PC-9 (cell line): ENCODE measurements at regions not wholly inside any gene's neighbourhood (a gene's known extent, or its start where the extent isn't known, plus 50 kb on each side); places are given as distances from the start of the nearest gene placed in this dataset.
A peak's percentile ranks its signal among the peaks of the same experiment; 100 is the strongest.

Experiments used
- BruUV-seq: library from RNA; stranded (reverse); fragments of 400-500 nt; replicated peaks from 2 replicates; lab custom pipeline; 2021; lab: Mats Ljungman, UMichigan
- CTCF ChIA-PET: fragments of 300-600 bp; sonication (Branson Sonifier 250); formaldehyde crosslinking; loops from one replicate; lab custom pipeline; 2022; ENCODE audit warnings: antibody characterized with exemption; lab: Charles Lee
- POLR2A ChIA-PET: fragments of 300-600 bp; sonication (Branson Sonifier 250); formaldehyde crosslinking; loops from one replicate; lab custom pipeline; 2022; ENCODE audit warnings: antibody characterized with exemption; ENCODE audit not compliant: unreplicated experiment; lab: Charles Lee
- DNase-seq, 2 experiments: peaks; one replicate each; pipeline versions ENCODE4 v3.0.0 to v3.0.0-alpha.2; 2015 to 2022; ENCODE audit warnings: mixed read lengths in 1 of 2
- H2AFZ ChIP-seq: fragments of 200-600 bp; sonication (generic); 2 replicates; pipeline ENCODE4 v1.8.1; 2017; ENCODE audit warnings: antibody characterized with exemption
- H3F3A ChIP-seq: fragments of 200-600 bp; sonication (generic); 2 replicates; pipeline ENCODE4 v1.8.1; 2017; ENCODE audit warnings: antibody characterized with exemption, mild to moderate bottlenecking, low read depth; ENCODE audit not compliant: insufficient read depth
- H3K27ac ChIP-seq: fragments of 200-600 bp; sonication (generic); 2 replicates; pipeline ENCODE4 v1.6.1; 2016; ENCODE audit warnings: mixed run types
- H3K27me3 ChIP-seq: fragments of 200-600 bp; sonication (generic); 2 replicates; pipeline ENCODE4 v1.6.1; 2016; ENCODE audit warnings: low read depth, mixed run types; ENCODE audit not compliant: insufficient read depth
- H3K36me3 ChIP-seq: fragments of 200-600 bp; sonication (generic); 2 replicates; pipeline ENCODE4 v1.6.1; 2016; ENCODE audit warnings: low read depth, mixed run types
- H3K4me1 ChIP-seq: fragments of 200-600 bp; sonication (generic); replicated peaks from 2 replicates; pipeline ENCODE4 v1.6.1; 2016; ENCODE audit warnings: mixed run types; ENCODE audit not compliant: insufficient read depth
- H3K4me2 ChIP-seq: fragments of 200-600 bp; sonication (generic); 2 replicates; pipeline ENCODE4 v1.6.1; 2017; ENCODE audit warnings: mixed run types
- H3K4me3 ChIP-seq: fragments of 200-600 bp; sonication (generic); 2 replicates; pipeline ENCODE4 v1.6.1; 2016; ENCODE audit warnings: mixed run types
- H3K79me2 ChIP-seq: fragments of 200-600 bp; sonication (generic); 2 replicates; pipeline ENCODE4 v1.6.1; 2017; ENCODE audit warnings: low read depth, mixed run types
- H3K9me2 ChIP-seq: fragments of 200-600 bp; sonication (generic); 2 replicates; pipeline ENCODE4 v1.8.1; 2017; ENCODE audit warnings: mild to moderate bottlenecking; ENCODE audit not compliant: insufficient read depth
- H3K9me3 ChIP-seq: fragments of 200-600 bp; sonication (generic); 2 replicates; pipeline ENCODE4 v1.8.1; 2016; ENCODE audit warnings: low read depth; ENCODE audit not compliant: insufficient read depth
- H4K20me1 ChIP-seq: fragments of 200-600 bp; sonication (generic); 2 replicates; pipeline ENCODE4 v1.8.1; 2017; ENCODE audit not compliant: insufficient read depth
- EZH2 ChIP-seq: fragments of 200-600 bp; sonication (generic); IDR thresholded peaks from 2 replicates; pipeline ENCODE4 v1.8.0; 2017; ENCODE audit warnings: antibody characterized with exemption, low read depth
- intact Hi-C: fragments of 100-400 bp; cut with micrococcal nuclease; formaldehyde crosslinking; loops from one replicate; pipeline ENCODE4 v1.10.0; 2022; ENCODE audit not compliant: unreplicated experiment
- TF ChIP-seq, protein P1 (sequence below): fragments of 200-600 bp; sonication (generic); conservative IDR thresholded peaks from 2 replicates; pipeline ENCODE4 v1.6.1; 2017; ENCODE audit warnings: mixed run types, antibody characterized with exemption, mild to moderate bottlenecking, moderate library complexity

DNA sequence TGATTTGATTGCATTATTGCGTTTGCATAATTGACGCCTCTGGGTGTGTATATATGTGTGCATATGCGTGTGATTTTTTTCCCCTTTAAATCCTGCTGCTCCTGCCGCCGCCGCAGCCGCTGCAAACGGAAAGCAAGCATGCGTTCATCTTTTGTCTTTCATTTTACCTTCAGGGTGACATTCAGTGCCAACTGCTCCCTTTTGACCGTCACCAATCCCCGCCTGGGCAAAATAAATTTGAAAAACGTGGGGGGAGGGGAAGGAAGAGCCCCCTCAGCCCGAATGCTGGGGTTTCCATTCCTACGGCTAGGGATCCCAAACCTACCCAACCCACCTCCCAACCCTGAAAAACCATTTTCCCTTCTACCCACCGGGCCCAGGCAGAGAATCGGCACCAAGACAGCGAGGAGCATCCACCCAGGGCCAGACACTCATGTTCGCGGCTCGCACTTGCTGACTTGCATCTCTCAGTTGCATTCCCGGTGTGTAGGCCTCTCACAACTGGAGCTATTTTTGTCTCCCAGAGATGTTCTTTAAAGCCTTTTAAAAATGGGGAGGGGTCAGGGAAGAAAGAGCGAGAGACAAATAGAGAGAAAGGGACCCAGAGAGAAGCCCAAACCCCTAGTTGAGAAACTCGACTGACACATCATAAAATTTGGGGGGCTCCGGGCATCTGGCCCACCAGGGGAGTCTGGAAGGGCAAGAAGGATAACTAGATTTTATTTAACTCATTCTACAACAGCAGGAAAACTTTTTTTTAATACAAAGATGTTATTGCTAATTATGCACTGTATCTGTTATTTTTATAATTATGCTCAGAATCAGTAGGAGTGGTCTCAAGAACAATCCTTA lies 367.1 kb upstream of the ESRRG start:
- no peak for DNase-seq
- no peaks in the 10 kb centered on the region for H3K9me3 ChIP-seq
- no peaks in the 10 kb centered on the region; the same call in 1 of the 2 replicates for H3K27me3 ChIP-seq
- H3K9me2 ChIP-seq = no peaks in the 10 kb centered on the region
- TF ChIP-seq, protein P1, sequence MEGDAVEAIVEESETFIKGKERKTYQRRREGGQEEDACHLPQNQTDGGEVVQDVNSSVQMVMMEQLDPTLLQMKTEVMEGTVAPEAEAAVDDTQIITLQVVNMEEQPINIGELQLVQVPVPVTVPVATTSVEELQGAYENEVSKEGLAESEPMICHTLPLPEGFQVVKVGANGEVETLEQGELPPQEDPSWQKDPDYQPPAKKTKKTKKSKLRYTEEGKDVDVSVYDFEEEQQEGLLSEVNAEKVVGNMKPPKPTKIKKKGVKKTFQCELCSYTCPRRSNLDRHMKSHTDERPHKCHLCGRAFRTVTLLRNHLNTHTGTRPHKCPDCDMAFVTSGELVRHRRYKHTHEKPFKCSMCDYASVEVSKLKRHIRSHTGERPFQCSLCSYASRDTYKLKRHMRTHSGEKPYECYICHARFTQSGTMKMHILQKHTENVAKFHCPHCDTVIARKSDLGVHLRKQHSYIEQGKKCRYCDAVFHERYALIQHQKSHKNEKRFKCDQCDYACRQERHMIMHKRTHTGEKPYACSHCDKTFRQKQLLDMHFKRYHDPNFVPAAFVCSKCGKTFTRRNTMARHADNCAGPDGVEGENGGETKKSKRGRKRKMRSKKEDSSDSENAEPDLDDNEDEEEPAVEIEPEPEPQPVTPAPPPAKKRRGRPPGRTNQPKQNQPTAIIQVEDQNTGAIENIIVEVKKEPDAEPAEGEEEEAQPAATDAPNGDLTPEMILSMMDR = no peak
- TF ChIP-seq EZH2 = no peak
- ChIA-PET CTCF (no interaction called here), POLR2A (no interaction called here)
- H3K4me3 ChIP-seq = no peak overlapping the region
- peak overlapping the region; percentile 47; the same call in 1 of the 2 replicates for H3K4me2 ChIP-seq
- no peaks in the 10 kb centered on the region for H4K20me1 ChIP-seq
- no peaks in the 10 kb centered on the region for H3K4me1 ChIP-seq
- no TSS peak for BruUV-seq
- H3K79me2 ChIP-seq = no peaks in the 10 kb centered on the region
- H3F3A ChIP-seq = no peaks in the 10 kb centered on the region
- no peak overlapping the region for H3K27ac ChIP-seq
- no peak overlapping the region for H2AFZ ChIP-seq
- no peaks in the 10 kb centered on the region for H3K36me3 ChIP-seq
- intact Hi-C loops = no loop called here

DNA sequence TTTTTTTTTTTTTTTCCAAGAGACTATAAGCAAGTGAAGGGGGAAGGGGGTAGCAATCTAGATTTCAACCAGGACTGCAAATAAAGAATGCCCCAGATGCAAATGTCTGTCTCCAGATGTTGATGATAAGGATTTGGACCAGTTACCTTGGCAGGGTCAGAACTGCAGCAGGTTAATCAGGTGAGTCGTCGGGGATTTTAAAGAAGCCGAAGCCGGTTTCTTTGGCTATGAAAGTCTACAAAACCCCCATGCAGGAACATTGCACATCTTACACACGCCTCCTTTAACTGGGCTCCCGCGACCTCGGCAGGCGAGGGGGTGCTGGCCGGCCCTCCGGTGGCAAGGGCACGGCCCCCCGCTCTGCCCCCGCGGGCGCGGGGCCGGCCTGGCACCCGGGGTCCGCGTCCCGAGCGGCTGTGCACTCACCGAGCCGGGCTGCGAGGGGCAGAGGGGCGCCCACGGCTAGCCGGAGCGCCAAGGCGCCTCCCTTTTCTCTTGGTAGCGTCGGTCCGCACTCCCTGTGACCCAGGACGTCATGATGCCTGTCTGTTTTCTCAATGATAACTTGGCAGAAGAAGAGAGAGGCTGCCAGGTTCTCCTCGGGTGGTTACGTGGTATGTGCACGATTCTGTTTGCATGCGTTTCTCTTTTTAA lies 366.3 kb upstream of the ESRRG start:
- no peak for DNase-seq
- Histone ChIP-seq H3K36me3 (no peaks in the 10 kb centered on the region), H3K27ac (no peak overlapping the region), H3F3A (no peaks in the 10 kb centered on the region), H3K4me2 (peak overlapping the region; percentile 47; the same call in 1 of the 2 replicates), H3K79me2 (no peaks in the 10 kb centered on the region), H3K4me1 (no peaks in the 10 kb centered on the region), H3K4me3 (peak overlapping the region; percentile 26; the same call in 1 of the 2 replicates), H2AFZ (no peak overlapping the region), H3K9me2 (no peaks in the 10 kb centered on the region), H3K9me3 (no peaks in the 10 kb centered on the region), H3K27me3 (no peaks in the 10 kb centered on the region; the same call in 1 of the 2 replicates), H4K20me1 (no peaks in the 10 kb centered on the region)
- TF ChIP-seq EZH2 = no peak
- TF ChIP-seq, protein P1 = no peak
- ChIA-PET CTCF (no interaction called here), POLR2A (no interaction called here)
- BruUV-seq = no TSS peak
- intact Hi-C loops = no loop called here

DNA sequence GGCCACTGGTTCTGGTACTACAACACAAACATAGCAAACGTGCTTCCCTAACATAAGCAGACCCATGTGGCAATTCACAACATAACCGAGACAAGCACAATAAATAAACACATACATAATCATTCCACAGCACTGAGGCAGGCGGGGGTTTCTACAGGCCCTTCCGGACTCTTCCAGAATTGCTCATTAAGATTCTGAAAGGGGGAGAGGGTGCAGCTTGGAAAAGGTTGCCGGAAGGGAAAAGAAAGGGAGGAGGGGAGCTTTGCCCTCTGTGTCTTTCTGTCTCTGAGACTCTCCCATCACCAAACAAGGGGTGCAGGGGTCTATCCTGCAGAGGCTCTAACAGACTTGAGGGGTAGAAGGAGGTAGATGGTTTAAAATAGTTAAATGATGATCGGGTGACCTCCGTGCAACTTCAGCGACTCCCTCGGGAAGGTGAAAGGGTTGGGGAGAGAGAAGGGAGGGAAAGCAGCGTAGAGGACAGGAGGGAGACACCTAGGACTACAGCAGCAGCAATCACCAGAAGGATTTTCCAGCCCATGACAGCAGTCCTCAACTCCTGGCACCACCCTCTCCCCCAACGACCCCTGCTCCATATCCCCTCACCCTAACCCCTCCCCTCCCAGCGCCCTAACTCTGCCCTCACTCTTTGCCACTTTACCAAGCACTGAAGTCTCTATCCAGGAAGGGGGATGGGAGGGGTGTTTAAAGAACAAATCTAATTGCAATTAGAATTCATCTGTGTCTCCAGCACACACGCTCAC lies 365.5 kb upstream of the ESRRG start:
- Histone ChIP-seq H3K4me1 (no peaks in the 10 kb centered on the region), H2AFZ (no peak overlapping the region), H3K79me2 (no peaks in the 10 kb centered on the region), H3K36me3 (no peaks in the 10 kb centered on the region), H3K9me3 (no peaks in the 10 kb centered on the region), H3K4me2 (no peak overlapping the region; the same call in 1 of the 2 replicates), H3K27me3 (no peaks in the 10 kb centered on the region; the same call in 1 of the 2 replicates), H3K27ac (no peak overlapping the region), H3K4me3 (no peak overlapping the region), H3K9me2 (no peaks in the 10 kb centered on the region), H3F3A (no peaks in the 10 kb centered on the region), H4K20me1 (no peaks in the 10 kb centered on the region)
- no peak for DNase-seq
- intact Hi-C loops = no loop called here
- POLR2A ChIA-PET = no interaction called here
- TF ChIP-seq, protein P1 = no peak
- no peak for TF ChIP-seq EZH2
- CTCF ChIA-PET = no interaction called here
- BruUV-seq = no TSS peak
